Breast epithelium (tissue), 4 donors: ENCODE measurements at regions not wholly inside any gene's neighbourhood (a gene's known extent, or its start where the extent isn't known, plus 50 kb on each side); places are given as distances from the start of the nearest gene placed in this dataset.

Experiments used
- DNase-seq, 2 donors: peaks; one replicate each; pipeline ENCODE4 v3.0.0-alpha.2; 2019; ENCODE audit warnings: low spot score in 2 of 2
- H3K27ac ChIP-seq, 2 donors: fragments of 200-600 bp; sonication (generic) in 1 of 2; one replicate each; pipeline ENCODE4 v1.5.1; 2016 to 2019; ENCODE audit warnings: mild to moderate bottlenecking in 1 of 2
- H3K27me3 ChIP-seq, 2 donors: fragments of 200-600 bp; sonication (generic) in 1 of 2; one replicate each; pipeline versions ENCODE4 v1.5.1 to v1.6.0; 2017 to 2019; ENCODE audit warnings: control low read depth in 1 of 2, mild to moderate bottlenecking in 1 of 2
- H3K36me3 ChIP-seq: fragments of 200-600 bp; one replicate; pipeline ENCODE4 v1.5.1; 2019
- H3K4me1 ChIP-seq, 2 donors: fragments of 200-600 bp; sonication (generic); one replicate each; pipeline ENCODE4 v1.5.1; 2016 to 2019; ENCODE audit warnings: control low read depth in 1 of 2
- H3K4me3 ChIP-seq, 3 donors: fragments of 200-600 bp; sonication (generic); 1 replicate in 2 of 3; 2 replicates in 1 of 3; pipeline ENCODE4 v1.5.1; 2016 to 2019; ENCODE audit warnings: mild to moderate bottlenecking in 3 of 3, moderate library complexity in 2 of 3
- H3K9me3 ChIP-seq, 2 donors: fragments of 200-600 bp; sonication (generic) in 1 of 2; one replicate each; pipeline ENCODE4 v1.5.1; 2016 to 2019; ENCODE audit warnings: control low read depth in 1 of 2
- CTCF ChIP-seq, 3 donors: fragments of 450-650 bp; IDR thresholded peaks; one replicate each; pipeline ENCODE4 v1.5.1; 2016 to 2017; ENCODE audit warnings: antibody characterized with exemption in 3 of 3, mild to moderate bottlenecking in 3 of 3, moderate library complexity in 3 of 3
- POLR2A ChIP-seq: fragments of 450-650 bp; IDR thresholded peaks from one replicate; pipeline ENCODE4 v1.6.1; 2016; ENCODE audit warnings: antibody characterized with exemption, mild to moderate bottlenecking, moderate library complexity
- POLR2AphosphoS5 ChIP-seq, 3 donors: sonication (generic); formaldehyde crosslinking; IDR thresholded peaks; one replicate each; pipeline ENCODE4 v1.6.1; 2017; ENCODE audit warnings: antibody characterized with exemption in 3 of 3
- intact Hi-C: fragments of 100-400 bp; cut with DNase I; formaldehyde crosslinking; loops from one replicate; pipeline ENCODE4 v1.15.1; 2023; ENCODE audit warnings: low total_unique reads

- intact Hi-C loops, result no loop called here
- no peak for TF ChIP-seq POLR2A
- TF ChIP-seq POLR2AphosphoS5 (IDR thresholded peaks at IDR 0.05), result no peak
- TF ChIP-seq CTCF (IDR thresholded peaks at IDR 0.05), result no peak
Observed at GRCh38 chr17:68122587-68122986, 87.1 kb downstream of the KPNA2 start.

GRCh38 chr17:68125111-68125870 lies 89.8 kb downstream of the KPNA2 start:
- no peak for DNase-seq
- no peak for TF ChIP-seq CTCF (IDR thresholded peaks at IDR 0.05)
- no peak for TF ChIP-seq POLR2AphosphoS5 (IDR thresholded peaks at IDR 0.05)
- no peak for TF ChIP-seq POLR2A
- Histone ChIP-seq H3K4me1 (no peaks in the 10 kb centered on the region), H3K9me3 (no peaks in the 10 kb centered on the region), H3K4me3 (no peak overlapping the region), H3K27ac (no peak overlapping the region), H3K27me3 (no peaks in the 10 kb centered on the region), H3K36me3 (no peaks in the 10 kb centered on the region)
- intact Hi-C loops, result no loop called here

More at GRCh38 chr17:68122587-68122986, 87.1 kb downstream of the KPNA2 start:
- H3K4me3 ChIP-seq, result no peak overlapping the region
- H3K9me3 ChIP-seq, result no peaks in the 10 kb centered on the region
- no peaks in the 10 kb centered on the region for H3K27me3 ChIP-seq
- no peak for DNase-seq
- H3K36me3 ChIP-seq, result no peaks in the 10 kb centered on the region
- H3K27ac ChIP-seq, result no peak overlapping the region
- no peaks in the 10 kb centered on the region for H3K4me1 ChIP-seq

- H3K27me3 ChIP-seq, result no peaks in the 10 kb centered on the region
- intact Hi-C loops, result no loop called here
- DNase-seq, result no peak
- TF ChIP-seq CTCF (IDR thresholded peaks at IDR 0.05), result no peak
- TF ChIP-seq POLR2AphosphoS5 (IDR thresholded peaks at IDR 0.05), result no peak
- no peak for TF ChIP-seq POLR2A
- no peaks in the 10 kb centered on the region for H3K4me1 ChIP-seq
- no peaks in the 10 kb centered on the region for H3K9me3 ChIP-seq
- no peak overlapping the region for H3K27ac ChIP-seq
- no peaks in the 10 kb centered on the region for H3K36me3 ChIP-seq
- H3K4me3 ChIP-seq, result no peak overlapping the region
Observed at GRCh38 chr17:68127914-68128313, 92.4 kb downstream of the KPNA2 start.

GRCh38 chr17:68131456-68131855 lies 95.9 kb downstream of the KPNA2 start:
- Histone ChIP-seq H3K9me3 (no peaks in the 10 kb centered on the region), H3K4me1 (no peaks in the 10 kb centered on the region), H3K36me3 (no peaks in the 10 kb centered on the region), H3K27me3 (no peaks in the 10 kb centered on the region), H3K4me3 (no peak overlapping the region), H3K27ac (no peak overlapping the region)
- DNase-seq, result no peak
- TF ChIP-seq CTCF (IDR thresholded peaks at IDR 0.05) (no peak), POLR2A (no peak), POLR2AphosphoS5 (IDR thresholded peaks at IDR 0.05) (no peak)
- intact Hi-C loops, result no loop called here

- no peak overlapping the region for H3K4me3 ChIP-seq
- no peaks in the 10 kb centered on the region for H3K27me3 ChIP-seq
- TF ChIP-seq CTCF (IDR thresholded peaks at IDR 0.05) (no peak), POLR2AphosphoS5 (IDR thresholded peaks at IDR 0.05) (no peak), POLR2A (no peak)
- no peak for DNase-seq
- H3K27ac ChIP-seq, result no peak overlapping the region
- intact Hi-C loops, result no loop called here
- H3K36me3 ChIP-seq, result no peaks in the 10 kb centered on the region
- no peaks in the 10 kb centered on the region for H3K9me3 ChIP-seq
- H3K4me1 ChIP-seq, result no peaks in the 10 kb centered on the region
Observed at GRCh38 chr17:68133346-68134045, 98.0 kb downstream of the KPNA2 start.
